Epidermal melanocyte (primary cell): ENCODE measurements at regions not wholly inside any gene's neighbourhood (a gene's known extent, or its start where the extent isn't known, plus 50 kb on each side); places are given as distances from the start of the nearest gene placed in this dataset.
A peak's percentile ranks its signal among the peaks of the same experiment; 100 is the strongest.
"Not testable (repeated sequence)": the region's sequence is repeated elsewhere in the genome, so short reads cannot be mapped to it uniquely, and the experiment has no call there.

Experiments used
- DNase-seq: peaks from one replicate; pipeline ENCODE4 v3.0.0; 2011; ENCODE audit warnings: low spot score; ENCODE audit not compliant: insufficient read length

DNA sequence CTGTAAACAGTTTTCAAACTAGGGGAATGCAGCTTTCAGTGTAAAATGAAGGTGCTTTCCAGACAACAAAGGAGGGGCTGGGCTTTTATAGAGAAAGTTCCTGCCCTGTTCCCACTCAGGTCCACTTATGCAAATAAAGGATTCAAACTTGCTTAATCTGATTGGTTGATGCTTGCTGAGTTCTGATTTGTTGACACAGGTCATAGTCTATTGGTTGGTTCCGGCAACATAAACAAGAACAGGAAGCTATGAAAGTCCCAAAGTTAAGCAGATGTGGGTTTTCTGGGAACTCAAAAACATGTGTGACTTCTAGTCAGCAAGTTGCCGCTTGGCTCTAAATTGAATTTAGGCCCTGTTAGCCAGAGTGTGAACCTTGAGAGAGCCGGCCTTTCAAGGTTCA is 194.2 kb upstream of the SVIL start:
- no peak for DNase-seq

DNA sequence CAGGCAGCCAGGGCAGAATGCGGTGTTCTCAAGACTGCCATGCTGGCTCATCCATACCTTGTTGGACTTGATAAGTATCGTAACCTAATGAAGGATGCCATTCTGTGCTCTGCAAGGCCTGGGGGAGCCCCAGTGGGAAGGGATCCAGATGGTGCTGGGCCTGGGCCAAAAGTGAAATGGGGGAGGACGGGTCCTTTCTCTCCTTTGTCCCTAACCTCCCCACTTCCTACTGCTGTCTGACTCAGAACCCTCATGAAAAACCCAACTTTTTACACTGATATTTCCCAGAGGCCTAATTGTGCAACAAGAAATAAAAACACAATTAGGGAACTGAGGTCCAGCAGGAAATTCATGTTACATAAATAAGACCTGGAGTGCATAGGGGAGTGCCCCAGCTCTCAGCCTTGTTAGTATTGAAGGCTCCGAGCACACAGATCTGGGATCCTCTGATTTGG is 193.7 kb upstream of the SVIL start:
- no peak for DNase-seq

DNA sequence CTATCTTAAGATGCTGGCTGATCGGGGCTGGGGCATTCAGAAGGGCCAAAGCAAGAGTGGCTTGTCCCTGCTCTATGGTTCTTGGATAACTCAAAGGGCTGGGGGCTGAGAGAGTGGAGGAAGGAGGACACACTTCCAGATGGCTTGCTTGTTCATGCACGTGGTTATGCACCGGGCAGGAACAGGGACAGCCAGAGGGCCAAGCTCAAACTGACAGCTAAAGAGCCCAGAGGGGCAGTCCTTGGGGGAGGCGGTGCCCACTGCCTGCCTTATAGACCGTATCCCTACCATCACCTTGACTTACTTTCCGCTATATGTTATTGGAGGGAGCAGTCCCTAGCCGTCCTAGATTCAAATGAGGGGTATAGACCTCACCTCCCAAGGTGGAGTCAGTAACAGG is 192.7 kb upstream of the SVIL start:
- no peak for DNase-seq

DNA sequence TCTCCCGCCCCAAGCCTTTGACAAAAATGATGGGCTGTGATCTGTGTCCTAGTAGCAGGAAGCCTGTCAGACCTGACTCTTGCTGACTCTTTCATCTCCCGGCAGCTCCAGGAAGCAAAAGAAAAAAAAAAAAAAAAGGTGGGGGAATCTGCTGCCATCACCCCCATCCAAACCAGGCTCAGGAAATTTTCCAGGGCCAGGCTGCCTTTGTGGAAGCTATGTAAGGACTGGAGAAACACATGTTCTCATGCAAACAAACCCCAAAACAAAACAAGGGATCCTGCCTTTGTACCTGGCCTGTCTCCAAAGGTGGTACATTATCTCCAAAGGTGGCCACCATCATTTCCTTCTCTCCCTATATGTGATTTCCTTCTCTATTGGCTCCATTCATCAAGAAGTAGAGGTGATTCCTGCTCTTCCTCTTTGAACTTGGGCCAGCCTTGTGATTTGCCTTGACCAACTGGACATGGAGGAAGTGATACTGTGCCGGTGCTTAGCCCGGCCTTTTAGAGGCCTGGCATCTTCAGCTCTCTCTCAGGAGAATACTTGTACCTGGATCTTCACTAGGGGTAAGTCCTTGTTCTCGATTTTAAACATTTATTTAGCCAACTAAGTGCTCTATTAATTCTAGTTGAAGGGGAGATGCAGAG is 192.2 kb upstream of the SVIL start:
- DNase-seq, result no peak

DNA sequence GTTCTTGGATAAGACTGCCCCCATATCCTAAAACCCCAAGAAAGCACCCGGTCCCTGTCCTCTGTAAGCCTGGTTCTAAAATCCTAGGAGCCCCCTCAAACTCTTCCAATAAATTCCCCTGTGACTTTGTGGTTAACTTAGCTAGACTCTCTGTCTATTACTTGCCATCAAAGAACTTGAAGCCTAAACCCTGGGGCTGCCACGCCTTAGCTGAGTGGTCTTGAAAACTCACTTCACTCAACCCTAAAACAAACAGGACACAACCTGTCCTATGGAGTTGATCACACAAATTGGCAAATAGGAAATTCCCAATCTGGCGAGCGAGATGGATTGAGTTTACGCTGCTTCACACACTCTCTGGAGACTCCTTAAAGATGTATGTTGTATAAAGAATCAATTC is 191.4 kb upstream of the SVIL start:
- DNase-seq, result no peak

GRCh38 chr10:29823553-29824080 is 188.8 kb upstream of the SVIL start:
- no peak for DNase-seq

DNA sequence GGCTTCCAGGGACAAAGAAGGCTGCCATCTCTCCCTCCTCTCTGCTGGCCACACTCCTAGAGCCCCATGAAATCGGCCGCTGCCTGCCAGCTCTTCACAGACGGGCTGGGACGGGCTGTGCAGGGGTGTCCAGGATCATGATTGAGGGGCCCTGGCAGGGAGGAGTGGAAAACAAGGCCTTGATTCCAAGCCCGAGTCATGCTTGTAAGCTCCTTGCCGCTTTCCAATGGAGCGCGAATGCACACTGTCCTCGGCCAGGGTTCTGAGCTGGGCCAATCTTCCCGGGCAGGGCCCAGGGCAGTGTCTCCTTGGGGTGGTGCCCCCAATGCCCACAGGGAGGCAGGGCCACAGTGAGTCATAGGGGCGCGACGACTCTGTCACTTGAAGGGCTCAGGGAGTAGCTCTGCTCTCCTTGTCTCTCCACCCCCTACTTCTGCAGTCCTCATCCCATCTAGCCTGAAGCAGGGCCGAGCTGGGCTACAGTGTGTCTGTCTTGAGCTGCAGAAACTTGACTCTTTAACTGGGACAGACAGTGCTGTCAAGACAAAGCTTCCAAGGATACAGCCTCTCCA is 186.2 kb upstream of the SVIL start:
- DNase-seq, result no peak

GRCh38 chr10:29816801-29817558 is 182.2 kb upstream of the SVIL start:
- DNase-seq, result no peak

DNA sequence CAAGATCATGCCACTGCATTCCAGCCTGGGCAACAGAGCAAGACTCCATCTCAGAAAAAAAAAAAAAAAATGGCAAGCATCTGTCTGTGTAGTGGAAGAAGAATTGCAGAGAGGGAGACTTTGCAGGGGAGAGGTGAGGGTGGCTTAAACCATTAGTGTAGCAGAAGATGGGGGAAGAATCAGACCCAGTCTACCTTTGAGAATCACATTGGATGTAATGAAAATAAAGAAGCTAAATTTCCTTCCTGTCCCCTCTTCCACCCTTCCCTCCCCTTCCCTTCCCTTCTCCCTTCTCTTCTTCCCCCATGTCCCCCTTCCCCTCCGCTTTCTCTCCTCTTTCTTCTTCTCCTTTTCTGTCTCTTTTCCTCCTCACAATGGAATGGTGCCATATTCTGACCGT is 180.8 kb upstream of the SVIL start:
- DNase-seq, result no peak

DNA sequence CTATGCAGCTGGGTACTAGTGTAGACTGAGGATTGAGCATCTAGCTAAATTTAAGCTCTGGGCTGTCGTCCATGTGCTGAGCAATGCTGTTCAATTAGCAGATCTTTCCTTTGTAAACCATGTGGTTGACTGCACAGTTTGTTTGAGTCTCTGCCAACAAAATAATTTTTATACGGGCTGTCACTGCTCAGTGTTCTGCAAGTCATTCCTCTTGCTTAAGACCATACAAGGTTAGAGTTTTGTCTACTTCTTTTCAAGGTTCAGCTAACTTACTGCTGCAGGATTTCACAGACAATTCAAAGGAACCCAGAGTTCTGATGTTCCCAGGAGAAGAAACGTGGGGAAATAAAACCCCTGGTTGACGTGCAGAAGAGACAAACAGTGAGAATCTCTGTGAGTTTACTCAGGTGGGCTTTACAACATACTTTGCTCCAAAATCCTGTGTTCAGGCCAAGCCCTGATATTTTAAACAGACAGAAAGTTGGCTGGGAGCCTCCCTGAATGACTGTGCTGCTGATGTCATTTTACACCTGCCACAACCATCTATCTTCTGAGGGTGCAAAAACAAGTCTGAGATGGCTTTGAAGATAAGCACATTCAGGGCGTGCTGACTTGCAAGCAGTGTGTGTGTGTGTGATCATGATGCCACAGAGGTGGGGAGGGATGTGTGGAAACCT is 177.1 kb upstream of the SVIL start:
- peak; percentile 52 for DNase-seq

DNA sequence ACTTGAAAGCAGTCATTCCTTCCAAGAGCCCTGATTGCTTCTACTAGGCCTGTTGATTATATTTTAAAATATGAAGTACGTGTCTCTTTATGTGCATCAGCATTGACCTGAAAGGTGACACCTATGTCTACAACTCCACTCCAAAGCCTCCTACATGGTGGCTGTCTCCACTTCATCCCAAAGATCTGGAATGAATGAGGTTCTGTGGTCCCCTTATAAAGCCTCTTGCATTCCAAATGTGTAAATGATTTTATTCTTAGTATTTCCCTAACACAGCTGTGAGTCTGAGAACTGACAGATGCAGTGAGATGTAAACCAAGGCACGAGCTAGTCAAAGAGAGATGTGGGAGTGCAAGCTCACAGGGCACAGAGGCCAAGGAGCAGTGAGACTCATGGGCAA is 176.0 kb upstream of the SVIL start:
- DNase-seq, result no peak

DNA sequence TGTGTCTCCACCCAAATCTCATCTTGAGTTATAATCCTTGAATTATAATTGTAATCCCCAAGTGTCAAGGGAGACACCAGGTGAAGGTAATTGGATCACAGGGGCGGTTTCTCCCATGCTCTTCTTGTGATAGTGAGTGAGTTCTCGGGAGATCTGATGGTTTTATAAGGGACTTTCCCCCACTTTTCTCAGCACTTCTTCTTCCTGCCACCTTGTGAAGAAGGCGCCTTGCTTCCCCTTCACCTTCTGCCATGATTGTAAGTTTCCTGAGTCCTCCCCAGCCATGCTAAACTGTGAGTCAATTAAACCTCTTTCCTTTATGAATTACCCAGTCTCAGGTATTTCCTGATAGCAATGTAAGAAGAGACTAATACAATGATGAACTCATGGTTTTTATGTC is 175.5 kb upstream of the SVIL start:
- not testable (repeated sequence) for DNase-seq

GRCh38 chr10:29809383-29809782 is 174.6 kb upstream of the SVIL start:
- DNase-seq, result no peak

GRCh38 chr10:29807163-29807806 is 172.5 kb upstream of the SVIL start:
- no peak for DNase-seq

- DNase-seq, result no peak
Observed at GRCh38 chr10:29806350-29806788, 171.6 kb upstream of the SVIL start.

DNA sequence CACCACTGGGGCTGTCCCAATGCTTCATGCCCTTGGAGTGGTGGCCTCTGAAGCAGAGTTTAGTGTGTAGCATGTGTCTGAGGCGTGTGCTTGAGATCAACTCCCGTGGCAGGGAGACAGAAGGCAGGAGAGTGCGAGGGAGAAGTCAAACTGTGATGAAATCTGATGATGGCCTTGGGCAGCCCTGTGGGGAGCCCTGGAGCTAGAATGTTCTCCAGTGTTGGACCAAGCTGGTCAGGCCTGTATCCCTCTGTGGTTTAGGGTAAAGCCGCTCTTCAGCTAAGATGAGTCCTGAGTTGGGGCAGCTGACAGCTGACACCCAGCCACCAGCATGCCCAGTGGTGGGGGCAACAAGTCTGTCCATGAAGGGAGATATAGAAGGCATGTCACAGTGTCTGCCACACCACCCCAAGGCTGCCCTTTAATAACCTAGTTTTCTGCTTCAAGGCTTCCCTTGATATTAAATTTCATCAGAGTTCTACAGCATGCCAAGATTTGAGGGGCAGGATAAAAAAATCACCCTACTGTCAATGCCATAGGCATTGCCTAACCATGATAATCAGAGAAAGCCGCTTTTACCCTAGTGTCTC is 170.5 kb upstream of the SVIL start:
- no peak for DNase-seq

- DNase-seq, result peak; percentile 63
Observed at GRCh38 chr10:29804025-29804852, 169.5 kb upstream of the SVIL start.

- DNase-seq, result no peak
Observed at GRCh38 chr10:29802171-29802570, 167.4 kb upstream of the SVIL start.

DNA sequence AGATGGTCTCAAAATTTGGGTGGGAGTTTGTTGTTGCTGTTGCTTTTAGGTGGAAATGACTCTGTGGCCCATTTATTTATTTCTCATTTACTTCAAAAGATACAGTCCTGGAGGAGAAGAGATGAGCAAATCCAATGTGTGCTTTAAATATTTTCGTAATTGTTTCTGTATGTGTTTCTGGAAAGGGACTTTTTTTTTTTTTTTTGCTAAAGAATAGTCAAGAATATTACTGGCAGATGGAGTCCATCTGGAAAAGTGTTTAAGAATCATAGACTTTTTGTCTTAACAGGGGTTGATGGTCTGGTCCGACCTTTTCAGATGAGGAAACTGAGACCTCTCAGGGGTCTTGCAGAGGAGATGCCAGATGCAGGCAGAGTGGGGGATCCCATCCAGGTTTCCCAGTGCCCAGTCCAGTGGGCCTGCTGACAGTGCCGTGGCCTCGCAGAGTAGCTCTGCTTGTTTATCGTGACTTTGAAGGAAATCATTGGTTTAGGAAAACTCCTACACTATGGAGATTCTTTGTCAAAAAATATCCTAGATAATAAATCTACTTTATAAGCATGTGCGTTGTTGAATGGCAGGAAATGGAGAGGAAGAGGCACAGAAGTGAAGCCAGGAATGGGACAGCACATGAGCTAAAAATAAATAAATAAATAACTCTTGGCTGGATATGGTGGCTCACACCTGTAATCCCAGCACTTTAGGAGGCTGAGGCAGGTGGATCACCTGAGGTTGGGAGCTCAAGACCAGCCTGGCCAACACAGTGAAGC is 164.3 kb upstream of the SVIL start:
- peak; percentile 52 for DNase-seq
